Neural progenitor cell (in vitro differentiated cells): ENCODE measurements at regions not wholly inside any gene's neighbourhood (a gene's known extent, or its start where the extent isn't known, plus 50 kb on each side); places are given as distances from the start of the nearest gene placed in this dataset.

ENCODE experiments used
- CTCF ChIP-seq: fragments of 200-600 bp; sonication (generic); IDR thresholded peaks from 2 replicates; pipeline ENCODE4 v1.5.1; 2017; ENCODE audit warnings: antibody characterized with exemption, mild to moderate bottlenecking
- EZH2 ChIP-seq: fragments of 200-600 bp; sonication (generic); IDR thresholded peaks from 2 replicates; pipeline ENCODE4 v1.6.1; 2017; ENCODE audit warnings: antibody characterized with exemption, mild to moderate bottlenecking, moderate library complexity

GRCh38 chr2:216553482-216554240 lies 55.0 kb downstream of the RPL37A start:
- TF ChIP-seq CTCF (no peak), EZH2 (no peak)
